Left lung (tissue), 4 donors: ENCODE measurements at regions not wholly inside any gene's neighbourhood (a gene's known extent, or its start where the extent isn't known, plus 50 kb on each side); places are given as distances from the start of the nearest gene placed in this dataset.

Experiments used
- ATAC-seq: fragments of 200-7000 bp; cut with Tn5 transposase; one replicate; pipeline ENCODE4 v1.9.1; 2020; ENCODE audit warnings: moderate library complexity
- DNase-seq, 4 donors: peaks; one replicate each; pipeline ENCODE4 v3.0.0-alpha.2; 2013 to 2020
- H3K27ac ChIP-seq, 2 donors: fragments of 200-600 bp; sonication (generic) in 1 of 2; one replicate each; pipeline versions ENCODE4 v1.5.0 to v1.8.0; 2020 to 2021
- H3K27me3 ChIP-seq, 2 donors: fragments of 200-600 bp; sonication (generic) in 1 of 2; one replicate each; pipeline versions ENCODE4 v1.5.0 to v1.8.0; 2020 to 2021
- H3K36me3 ChIP-seq, 2 donors: fragments of 200-600 bp; sonication (generic) in 1 of 2; one replicate each; pipeline versions ENCODE4 v1.5.0 to v1.8.0; 2020 to 2021
- H3K4me1 ChIP-seq, 2 donors: fragments of 200-600 bp; one replicate each; pipeline ENCODE4 v1.8.0; 2021
- H3K4me3 ChIP-seq, 2 donors: fragments of 200-600 bp; sonication (generic) in 1 of 2; one replicate each; pipeline versions ENCODE4 v1.5.0 to v1.8.0; 2020 to 2021; ENCODE audit warnings: mild to moderate bottlenecking in 1 of 2
- H3K9me3 ChIP-seq, 2 donors: fragments of 200-600 bp; sonication (generic) in 1 of 2; one replicate each; pipeline versions ENCODE4 v1.5.0 to v1.8.0; 2020 to 2021
- intact Hi-C, 2 donors: fragments of 100-400 bp; cut with DNase I; formaldehyde crosslinking; loops; one replicate each; pipeline versions ENCODE4 v1.11.2 to v1.14.2; 2022
- TF ChIP-seq, protein P1 (sequence below), 2 donors: fragments of 200-600 bp; sonication (generic) in 1 of 2; IDR thresholded peaks; one replicate each; pipeline versions ENCODE4 v1.5.0 to v1.8.0; 2021; ENCODE audit warnings: antibody characterized with exemption in 2 of 2
- donor health status: DM: no; HTN: yes; CAD: no.
- donor health status: DM: no; HTN: no; CAD: no.

DNA sequence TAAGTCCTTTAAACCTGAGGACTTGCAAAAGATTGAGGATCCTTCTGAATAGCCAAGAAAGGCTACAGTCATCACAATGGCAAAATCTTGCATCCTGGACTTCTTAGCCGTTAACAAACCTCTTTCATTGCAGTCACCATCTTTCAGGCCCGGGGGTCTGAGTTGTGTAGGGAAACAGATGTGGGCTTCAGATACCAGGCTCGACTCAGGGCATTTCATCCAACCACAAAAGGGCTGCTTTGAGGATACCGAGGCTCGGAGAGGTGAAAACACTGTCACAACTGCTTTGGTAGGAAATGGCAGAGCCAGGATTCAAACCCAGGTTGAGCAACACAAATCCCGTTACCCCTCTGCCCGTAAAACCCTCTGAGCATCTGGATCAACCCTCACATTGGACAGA is 147.4 kb downstream of the TFCP2L1 start:
- no peaks in the 10 kb centered on the region for H3K27me3 ChIP-seq
- no peaks in the 10 kb centered on the region for H3K36me3 ChIP-seq
- no peaks in the 10 kb centered on the region for H3K9me3 ChIP-seq
- intact Hi-C loops, result no loop called here
- no peak overlapping the region for H3K4me3 ChIP-seq
- no peak for DNase-seq
- H3K4me1 ChIP-seq, result no peaks in the 10 kb centered on the region
- no peak overlapping the region for H3K27ac ChIP-seq
- ATAC-seq, result no peak
- TF ChIP-seq, protein P1, sequence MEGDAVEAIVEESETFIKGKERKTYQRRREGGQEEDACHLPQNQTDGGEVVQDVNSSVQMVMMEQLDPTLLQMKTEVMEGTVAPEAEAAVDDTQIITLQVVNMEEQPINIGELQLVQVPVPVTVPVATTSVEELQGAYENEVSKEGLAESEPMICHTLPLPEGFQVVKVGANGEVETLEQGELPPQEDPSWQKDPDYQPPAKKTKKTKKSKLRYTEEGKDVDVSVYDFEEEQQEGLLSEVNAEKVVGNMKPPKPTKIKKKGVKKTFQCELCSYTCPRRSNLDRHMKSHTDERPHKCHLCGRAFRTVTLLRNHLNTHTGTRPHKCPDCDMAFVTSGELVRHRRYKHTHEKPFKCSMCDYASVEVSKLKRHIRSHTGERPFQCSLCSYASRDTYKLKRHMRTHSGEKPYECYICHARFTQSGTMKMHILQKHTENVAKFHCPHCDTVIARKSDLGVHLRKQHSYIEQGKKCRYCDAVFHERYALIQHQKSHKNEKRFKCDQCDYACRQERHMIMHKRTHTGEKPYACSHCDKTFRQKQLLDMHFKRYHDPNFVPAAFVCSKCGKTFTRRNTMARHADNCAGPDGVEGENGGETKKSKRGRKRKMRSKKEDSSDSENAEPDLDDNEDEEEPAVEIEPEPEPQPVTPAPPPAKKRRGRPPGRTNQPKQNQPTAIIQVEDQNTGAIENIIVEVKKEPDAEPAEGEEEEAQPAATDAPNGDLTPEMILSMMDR (IDR thresholded peaks at IDR 0.05), result no peak

DNA sequence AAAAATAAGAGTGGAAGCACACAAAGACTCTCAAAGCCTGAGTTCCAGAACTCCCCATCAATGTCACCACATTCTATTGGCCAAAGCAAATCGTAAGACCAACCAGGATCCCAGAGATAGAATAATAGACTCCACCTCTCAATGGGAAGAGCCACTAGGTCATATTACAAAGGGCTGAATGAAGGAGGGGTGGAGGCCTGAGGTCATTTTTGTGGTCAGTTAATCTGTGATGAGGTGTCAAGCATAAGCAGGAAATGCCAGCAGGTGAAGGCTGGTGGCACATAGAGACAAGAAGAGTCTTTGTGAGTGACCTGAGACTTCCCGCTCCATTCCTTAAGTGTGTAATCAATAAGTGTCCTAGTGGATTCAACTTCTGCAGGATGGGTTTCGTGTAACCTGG is 144.3 kb downstream of the TFCP2L1 start:
- Histone ChIP-seq H3K27me3 (no peaks in the 10 kb centered on the region), H3K27ac (no peak overlapping the region), H3K36me3 (no peaks in the 10 kb centered on the region), H3K4me3 (no peak overlapping the region), H3K4me1 (no peaks in the 10 kb centered on the region), H3K9me3 (no peaks in the 10 kb centered on the region)
- intact Hi-C loops, result no loop called here
- no peak for DNase-seq
- no peak for ATAC-seq
- TF ChIP-seq, protein P1 (IDR thresholded peaks at IDR 0.05), result no peak

DNA sequence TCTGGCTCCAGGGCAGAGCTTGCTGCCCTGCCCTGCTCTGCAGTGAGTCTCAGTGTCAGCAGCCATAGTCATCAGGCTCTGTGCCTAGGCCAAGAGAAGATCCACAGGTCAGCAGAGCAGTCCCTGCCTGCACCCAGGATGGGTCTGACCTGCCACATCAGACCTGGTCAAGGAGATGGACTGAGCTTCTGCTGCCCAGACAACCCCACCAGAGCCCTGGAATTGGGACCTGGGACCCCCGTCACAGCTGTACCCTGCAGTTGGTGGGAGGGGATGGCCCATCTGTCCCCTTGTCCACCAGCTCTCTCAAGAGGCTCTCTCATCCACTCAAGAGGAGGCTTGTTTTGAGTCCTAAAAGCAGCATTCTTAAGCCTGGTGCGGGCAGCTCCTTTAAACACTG is 142.6 kb downstream of the TFCP2L1 start:
- Histone ChIP-seq H3K9me3 (no peaks in the 10 kb centered on the region), H3K27me3 (no peaks in the 10 kb centered on the region), H3K36me3 (no peaks in the 10 kb centered on the region), H3K4me1 (no peaks in the 10 kb centered on the region), H3K4me3 (no peak overlapping the region), H3K27ac (no peak overlapping the region)
- intact Hi-C loops, result no loop called here
- ATAC-seq, result no peak
- TF ChIP-seq, protein P1 (IDR thresholded peaks at IDR 0.05), result no peak
- no peak for DNase-seq

DNA sequence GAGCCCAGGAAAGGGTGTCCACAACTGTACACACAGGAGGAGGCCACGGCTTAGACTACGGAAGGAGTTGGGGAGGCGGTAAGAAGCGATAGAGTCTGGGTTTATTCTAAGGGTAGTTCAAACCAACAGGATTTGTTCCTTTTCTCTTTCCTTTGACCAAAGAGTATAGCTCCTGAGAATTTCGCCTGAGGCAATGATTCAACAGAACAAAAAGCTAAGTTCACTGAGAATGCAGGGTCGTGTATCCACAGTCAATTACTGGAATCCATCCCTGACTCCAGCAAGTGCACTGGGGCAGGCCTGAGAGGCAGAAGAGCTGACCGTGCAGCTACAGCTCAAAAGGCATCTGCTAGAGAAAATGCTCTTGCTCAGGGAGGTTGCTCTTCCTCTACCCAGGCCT is 140.9 kb downstream of the TFCP2L1 start:
- TF ChIP-seq, protein P1 (IDR thresholded peaks at IDR 0.05), result no peak
- Histone ChIP-seq H3K27ac (no peak overlapping the region), H3K4me1 (no peaks in the 10 kb centered on the region), H3K36me3 (no peaks in the 10 kb centered on the region), H3K4me3 (no peak overlapping the region), H3K27me3 (no peaks in the 10 kb centered on the region), H3K9me3 (no peaks in the 10 kb centered on the region)
- ATAC-seq (no peak), DNase-seq (no peak)
- intact Hi-C loops, result no loop called here

DNA sequence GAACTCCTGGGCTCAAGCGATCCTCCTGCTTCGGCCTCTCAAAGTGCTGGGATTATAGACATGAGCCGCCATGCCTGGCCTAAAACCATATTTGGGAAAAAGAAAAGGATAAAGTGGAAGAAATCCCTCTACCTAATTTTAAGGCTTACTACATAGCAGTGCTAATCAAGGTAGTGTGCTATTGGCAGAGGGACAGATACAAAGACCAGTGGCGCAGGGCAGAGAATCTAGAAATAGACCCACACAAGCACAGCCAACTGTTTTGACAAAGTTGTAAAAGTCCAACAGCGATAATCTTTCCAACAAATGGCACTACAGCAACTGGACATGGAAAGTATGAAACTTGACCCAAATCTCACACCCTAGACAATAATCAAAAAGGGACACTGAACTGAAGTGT is 138.4 kb downstream of the TFCP2L1 start:
- Histone ChIP-seq H3K27ac (no peak overlapping the region), H3K27me3 (no peaks in the 10 kb centered on the region), H3K4me3 (no peak overlapping the region), H3K9me3 (no peaks in the 10 kb centered on the region), H3K36me3 (no peaks in the 10 kb centered on the region), H3K4me1 (no peaks in the 10 kb centered on the region)
- DNase-seq, result no peak
- no peak for ATAC-seq
- TF ChIP-seq, protein P1 (IDR thresholded peaks at IDR 0.05), result no peak
- intact Hi-C loops, result no loop called here
